ENCODE measurements at regions not wholly inside any gene's neighbourhood (a gene's known extent, or its start where the extent isn't known, plus 50 kb on each side); places are given as distances from the start of the nearest gene placed in this dataset.
"Not testable (repeated sequence)": the region's sequence is repeated elsewhere in the genome, so short reads cannot be mapped to it uniquely, and the experiment has no call there.

DNA sequence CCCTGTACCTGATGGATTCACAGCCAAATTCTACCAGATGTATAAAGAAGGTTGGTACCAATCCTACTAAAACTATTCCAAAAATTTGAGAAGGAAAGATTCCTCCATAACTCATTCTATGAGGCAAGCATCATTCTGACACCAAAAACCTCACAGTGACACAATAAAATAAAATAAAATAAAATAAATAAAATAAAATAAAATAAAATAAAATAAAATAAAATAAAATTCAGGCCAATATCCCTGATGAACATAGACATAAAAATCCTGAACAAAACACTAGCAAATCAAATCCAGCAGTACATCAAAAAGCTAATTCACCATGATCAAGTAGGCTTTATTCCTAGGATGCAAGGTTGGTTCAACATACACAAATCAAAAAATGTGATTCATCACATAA lies 108.1 kb downstream of the PROX1 start:
- intact Hi-C loops (cut with micrococcal nuclease): not testable (repeated sequence)

DNA sequence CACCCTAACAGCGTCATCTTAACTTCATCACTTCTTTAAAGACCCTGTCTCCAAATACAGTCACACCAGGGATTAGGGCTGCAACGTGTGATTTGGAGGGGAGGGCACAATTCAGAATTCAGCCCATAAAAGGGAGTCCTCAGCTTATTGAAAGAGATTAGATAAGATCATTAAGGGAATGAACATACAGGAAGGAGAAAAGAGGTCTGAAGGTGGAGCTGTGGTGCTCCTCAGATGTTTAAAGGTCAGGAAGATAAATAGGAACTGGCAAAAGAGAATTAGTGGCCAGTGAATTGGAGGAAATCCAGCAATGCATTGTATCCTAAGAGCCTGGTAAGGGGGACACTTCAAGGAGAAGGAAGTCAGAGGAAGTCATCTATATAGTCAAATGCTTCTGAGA lies 113.5 kb downstream of the PROX1 start:
- intact Hi-C loops (cut with micrococcal nuclease): no loop called here

DNA sequence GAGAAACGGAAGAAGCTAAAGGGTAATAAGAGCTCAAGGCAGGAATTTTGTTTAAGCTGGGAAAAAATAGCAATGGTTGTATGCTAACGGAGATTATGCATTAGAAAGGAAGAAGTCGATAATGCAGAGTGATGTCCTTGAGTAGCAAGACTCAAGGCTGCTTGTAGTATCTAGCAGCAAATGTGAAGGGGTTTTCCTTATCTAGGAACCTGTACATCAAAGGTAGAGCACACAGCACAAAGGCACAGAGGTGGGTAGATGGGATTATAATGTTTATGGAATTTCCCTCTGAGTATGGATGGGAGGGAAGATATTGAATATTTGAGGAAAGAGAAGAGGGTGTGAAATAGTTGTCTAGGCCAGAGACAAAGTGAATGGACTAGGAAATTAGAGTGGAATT lies 114.1 kb downstream of the PROX1 start:
- intact Hi-C loops (cut with micrococcal nuclease): no loop called here

DNA sequence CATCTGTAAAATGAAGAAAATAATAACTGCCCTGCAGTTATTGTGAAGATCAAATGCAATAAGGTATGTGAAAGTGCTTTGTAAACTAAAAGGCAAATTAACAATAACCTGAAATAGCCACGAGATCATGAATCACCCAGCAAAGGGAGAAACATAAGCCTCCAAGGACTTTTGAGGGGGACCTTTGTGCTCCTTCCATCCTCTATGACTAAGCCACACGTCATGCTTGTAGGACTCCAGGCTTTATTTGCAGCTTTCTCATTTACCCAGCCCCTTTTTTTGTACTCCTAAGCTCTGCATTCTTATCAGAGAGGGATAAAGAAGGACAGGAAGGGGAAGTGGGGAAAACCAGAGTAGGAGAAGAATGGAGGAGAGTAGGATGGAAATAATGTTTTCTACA lies 115.1 kb downstream of the PROX1 start:
- intact Hi-C loops (cut with micrococcal nuclease): no loop called here

DNA sequence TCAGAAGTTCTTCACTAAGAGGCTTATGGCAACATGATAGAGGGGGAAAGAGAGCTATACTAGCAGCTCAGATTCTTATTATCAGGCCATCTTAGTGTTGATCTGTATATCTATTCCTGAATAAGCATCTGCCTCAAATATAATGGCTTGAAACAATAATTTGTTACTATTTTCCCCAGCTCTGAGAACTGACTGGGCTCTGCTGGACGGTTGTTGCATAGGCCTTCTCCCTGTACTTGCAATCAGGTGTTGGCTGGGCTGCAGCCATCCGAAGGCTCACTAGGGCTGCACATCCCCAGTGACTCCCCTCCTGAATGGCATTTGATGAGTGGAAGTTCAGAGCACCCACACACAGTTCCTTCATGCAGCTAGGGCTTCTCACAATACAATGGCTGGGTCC lies 116.0 kb downstream of the PROX1 start:
- intact Hi-C loops (cut with micrococcal nuclease): no loop called here

GRCh38 chr1:214106375-214106774 lies 118.6 kb downstream of the PROX1 start:
- intact Hi-C loops (cut with micrococcal nuclease): no loop called here

DNA sequence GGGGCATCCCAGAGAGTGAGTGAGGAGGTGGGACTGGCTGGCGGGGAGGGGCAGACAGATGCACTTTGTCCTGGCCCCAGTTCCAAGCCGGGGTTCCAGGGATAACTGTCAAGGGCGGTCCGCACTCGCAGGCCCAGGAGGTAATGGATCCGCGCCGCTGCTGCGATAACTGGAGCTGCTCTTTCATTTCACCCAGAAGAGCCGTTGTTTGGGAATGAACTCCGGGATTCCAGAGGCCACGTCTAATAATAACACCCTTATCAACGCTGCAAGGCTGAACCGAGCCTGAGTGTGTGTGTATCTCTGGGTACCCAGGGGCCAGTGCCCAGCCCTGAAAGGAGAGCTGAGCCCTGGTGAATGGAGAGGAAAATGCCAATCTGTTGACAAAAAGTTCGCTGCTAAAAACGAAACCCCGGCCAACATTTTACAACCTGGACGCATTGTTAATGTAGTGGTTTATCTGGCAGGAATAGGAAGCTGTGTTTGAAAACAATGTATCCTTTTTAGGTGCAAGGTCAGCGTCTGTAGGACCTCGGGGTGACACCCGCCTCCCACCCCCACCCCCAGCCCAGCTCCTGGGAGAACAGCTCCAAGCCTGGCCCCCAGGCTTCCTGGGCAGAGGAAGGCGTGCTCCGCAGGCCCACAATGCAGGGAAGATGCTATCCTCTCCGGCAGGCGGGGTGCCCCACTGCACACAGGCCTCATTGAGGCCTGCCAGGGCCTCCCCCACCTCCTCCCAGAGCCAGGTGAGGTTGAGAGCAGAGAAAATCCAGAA lies 119.7 kb downstream of the PROX1 start:
- intact Hi-C loops (cut with micrococcal nuclease): no loop called here

- intact Hi-C loops (cut with micrococcal nuclease): no loop called here
These were observed 120.3 kb downstream of the PROX1 start for GRCh38 chr1:214108097-214108446.

DNA sequence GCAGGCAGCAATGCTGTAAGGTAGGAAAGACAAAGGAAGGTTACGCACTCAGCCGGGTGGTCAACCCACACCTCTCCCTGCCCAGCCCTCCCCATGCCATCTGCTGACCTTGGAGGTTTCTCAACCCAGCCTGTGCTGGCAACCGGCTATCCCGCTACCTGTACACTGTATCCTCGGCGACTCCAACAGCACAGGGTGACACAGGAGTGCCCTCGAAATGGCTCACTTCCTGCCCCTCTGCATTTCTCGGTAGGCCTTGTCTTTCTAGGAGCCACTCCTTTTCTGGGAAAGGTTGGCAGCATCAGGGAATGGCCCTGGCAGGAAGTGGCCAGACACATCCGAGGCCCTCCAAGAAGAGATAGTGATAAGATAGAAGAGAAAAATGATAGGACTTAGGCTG lies 124.0 kb downstream of the PROX1 start:
- intact Hi-C loops (cut with micrococcal nuclease): no loop called here

DNA sequence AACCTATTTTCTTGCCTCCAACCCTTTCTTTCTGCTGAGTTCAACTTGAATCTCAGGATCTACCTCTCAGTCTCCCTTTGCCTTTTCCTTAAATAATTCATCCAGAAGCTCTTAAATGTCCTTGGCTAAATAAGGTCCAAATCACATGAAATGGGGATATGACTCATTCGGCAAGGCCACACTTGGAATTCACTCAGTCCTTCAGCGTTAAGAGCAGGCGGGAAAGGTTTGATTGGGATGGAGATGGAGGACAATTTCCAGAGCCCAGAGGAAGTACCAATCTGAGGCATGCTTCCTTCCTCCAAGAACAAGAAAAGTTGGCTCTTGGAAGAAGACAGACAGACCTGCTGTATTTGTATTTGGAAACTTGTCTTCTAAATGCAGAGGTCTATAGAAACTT lies 128.5 kb downstream of the PROX1 start:
- intact Hi-C loops (cut with micrococcal nuclease): no loop called here

DNA sequence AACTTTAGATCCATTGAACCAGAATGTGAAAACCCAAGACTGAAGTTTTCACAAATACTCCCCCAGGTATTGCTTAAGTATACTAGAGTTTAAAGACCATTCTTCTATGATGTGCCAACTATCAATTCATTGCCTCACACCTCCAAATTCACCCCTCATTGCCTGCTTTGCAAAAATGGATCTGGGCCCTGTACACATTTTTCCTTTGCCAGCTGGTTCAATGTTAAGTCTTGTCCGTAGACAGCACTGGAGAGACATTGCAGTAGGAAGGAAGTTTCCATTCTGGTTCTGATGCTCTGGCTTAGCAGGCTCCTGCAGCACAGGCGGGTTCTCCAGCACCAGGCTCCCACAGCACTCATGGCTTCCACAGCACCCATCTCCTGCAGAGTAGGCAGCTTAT lies 130.0 kb downstream of the PROX1 start:
- intact Hi-C loops (cut with micrococcal nuclease): no loop called here

GRCh38 chr1:214120191-214120590 lies 132.4 kb downstream of the PROX1 start:
- intact Hi-C loops (cut with micrococcal nuclease): loop anchor here (5.0 kb wide), 1 partner anchor 998 kb away; no protein-coding TSS in a partner anchor

- intact Hi-C loops (cut with micrococcal nuclease): loop anchor here (5.0 kb wide), 1 partner anchor 999 kb away; no protein-coding TSS in a partner anchor
These were observed 133.2 kb downstream of the PROX1 start for GRCh38 chr1:214120951-214121350.

GRCh38 chr1:214122110-214122509 lies 134.3 kb downstream of the PROX1 start:
- intact Hi-C loops (cut with micrococcal nuclease): loop anchor here (5.0 kb wide), 1 partner anchor 1000 kb away; no protein-coding TSS in a partner anchor

DNA sequence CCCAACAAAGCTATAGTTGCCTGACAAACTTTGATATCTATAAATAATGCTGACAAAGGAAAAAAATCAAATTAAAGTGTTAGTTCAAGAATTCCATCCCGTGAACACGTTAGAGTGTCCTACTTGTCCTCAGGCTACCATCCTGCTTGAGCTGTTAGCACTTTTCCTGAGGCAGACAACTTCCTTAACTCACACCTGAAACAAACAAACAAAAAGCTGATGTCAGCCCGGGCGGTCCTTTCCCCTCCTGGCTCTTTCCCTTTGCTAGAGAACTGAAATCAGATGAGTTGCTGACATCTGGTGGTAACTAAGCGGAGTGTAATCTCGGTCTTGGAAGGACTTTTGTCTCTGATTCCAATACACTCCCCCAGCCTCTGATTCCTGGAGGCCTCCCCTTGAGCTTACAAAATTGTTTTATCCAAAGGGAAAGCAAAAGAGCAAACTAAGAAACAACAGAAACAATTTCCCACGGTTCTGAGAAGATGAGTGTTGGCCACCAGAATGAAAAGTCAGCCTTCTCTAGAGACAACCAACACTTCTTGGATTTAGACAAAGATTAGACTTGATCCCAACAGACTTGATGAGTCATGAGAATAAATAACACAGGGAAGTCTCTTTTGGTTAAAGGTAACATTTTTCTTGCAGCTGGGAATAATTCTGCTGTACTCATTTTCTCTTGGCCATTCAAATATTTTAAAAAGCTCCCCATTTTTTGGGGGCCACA lies 135.4 kb downstream of the PROX1 start:
- intact Hi-C loops (cut with micrococcal nuclease): loop anchor here (1.0 to 5.0 kb wide), 2 partner anchors 749 to 1001 kb away; no protein-coding TSS in a partner anchor

DNA sequence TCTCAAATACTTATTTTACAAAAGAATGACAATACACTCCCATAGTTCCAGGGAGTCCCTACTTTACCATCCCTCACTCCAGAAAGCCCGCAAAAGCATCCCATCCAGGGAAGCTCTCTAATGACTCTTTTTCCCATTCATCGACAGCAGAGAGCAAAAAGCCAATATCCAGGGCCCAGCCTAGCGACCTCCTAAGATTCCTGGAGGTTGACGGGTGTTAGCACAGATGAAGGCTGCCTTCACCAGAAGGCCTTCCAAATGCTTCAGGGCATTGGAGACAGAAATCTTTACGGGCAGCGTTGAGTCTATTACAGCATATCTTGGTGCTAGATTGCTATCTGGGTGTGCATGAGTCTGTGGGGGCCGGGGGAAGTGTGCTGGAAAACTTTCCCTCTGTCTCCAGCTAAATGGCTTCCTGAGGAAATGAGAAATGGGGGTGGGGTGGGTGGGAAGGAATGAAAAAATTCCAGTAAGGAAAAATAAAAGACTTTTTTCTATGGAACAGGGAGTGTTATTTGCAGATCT lies 136.6 kb downstream of the PROX1 start:
- intact Hi-C loops (cut with micrococcal nuclease): loop anchor here (5.0 kb wide), 1 partner anchor 1002 kb away; no protein-coding TSS in a partner anchor

DNA sequence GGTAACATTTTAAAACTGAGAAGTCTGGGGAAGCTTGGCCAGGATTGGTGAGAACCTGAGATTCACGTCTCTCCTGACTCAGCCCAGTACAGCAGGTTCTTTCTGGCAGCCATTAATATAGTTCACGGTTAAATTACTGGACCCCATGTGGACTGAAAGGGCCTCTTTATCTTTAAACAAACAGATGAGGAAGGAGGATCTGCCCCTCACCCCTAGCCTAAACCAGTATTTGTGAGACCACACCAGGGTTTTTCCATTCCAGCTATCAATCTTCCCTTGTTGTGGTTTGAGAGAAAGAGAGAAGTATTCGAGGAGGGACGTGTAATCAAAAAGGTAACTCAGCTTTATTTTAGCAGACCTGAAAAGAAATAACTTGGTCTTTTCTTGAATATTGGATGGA lies 137.1 kb downstream of the PROX1 start:
- intact Hi-C loops (cut with micrococcal nuclease): loop anchor here (5.0 kb wide), 1 partner anchor 1003 kb away; no protein-coding TSS in a partner anchor

GRCh38 chr1:214125819-214126218 lies 138.0 kb downstream of the PROX1 start:
- intact Hi-C loops (cut with micrococcal nuclease): no loop called here

DNA sequence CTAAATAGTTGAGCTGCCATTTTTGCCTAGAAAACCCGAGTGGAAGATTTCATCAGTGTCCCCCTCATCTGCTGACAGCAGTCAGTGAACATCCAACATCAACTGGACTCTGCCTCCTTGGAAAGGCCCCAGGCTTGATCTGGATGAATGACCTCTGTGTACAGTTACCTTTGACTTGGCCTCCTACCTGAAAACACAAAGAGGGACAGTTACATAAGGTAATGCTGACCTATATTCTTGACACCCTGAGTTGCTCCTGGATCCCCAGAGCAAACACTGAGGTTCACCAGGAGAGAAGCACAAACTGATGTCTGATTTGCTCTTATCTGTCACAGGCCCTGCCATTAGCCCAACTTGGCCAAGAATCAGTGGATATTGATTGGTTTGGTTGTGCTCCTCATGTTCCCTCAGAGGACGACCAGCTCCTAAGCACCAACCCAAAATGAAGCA lies 138.9 kb downstream of the PROX1 start:
- intact Hi-C loops (cut with micrococcal nuclease): no loop called here

DNA sequence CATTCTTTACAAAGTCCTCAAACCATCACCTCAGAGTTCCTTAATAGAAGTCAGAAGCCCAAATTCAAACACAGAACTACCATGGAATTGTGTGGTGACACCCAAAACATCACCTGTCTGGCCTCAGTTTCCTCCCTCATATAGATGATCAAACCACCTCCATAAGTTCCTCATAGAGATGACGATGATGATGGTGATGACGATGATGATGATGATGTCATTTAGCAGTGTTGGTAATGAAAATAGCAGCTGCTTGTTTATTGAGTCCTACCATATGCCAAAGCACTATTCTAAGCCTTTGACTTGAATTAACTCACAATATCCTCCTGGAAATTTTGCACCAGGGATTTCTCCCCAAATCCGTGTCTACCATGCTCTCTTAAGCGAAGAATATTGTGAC lies 139.9 kb downstream of the PROX1 start:
- intact Hi-C loops (cut with micrococcal nuclease): no loop called here

GRCh38 chr1:214135886-214136285 lies 145.1 kb upstream of the SMYD2 start:
- intact Hi-C loops (cut with micrococcal nuclease): no loop called here

DNA sequence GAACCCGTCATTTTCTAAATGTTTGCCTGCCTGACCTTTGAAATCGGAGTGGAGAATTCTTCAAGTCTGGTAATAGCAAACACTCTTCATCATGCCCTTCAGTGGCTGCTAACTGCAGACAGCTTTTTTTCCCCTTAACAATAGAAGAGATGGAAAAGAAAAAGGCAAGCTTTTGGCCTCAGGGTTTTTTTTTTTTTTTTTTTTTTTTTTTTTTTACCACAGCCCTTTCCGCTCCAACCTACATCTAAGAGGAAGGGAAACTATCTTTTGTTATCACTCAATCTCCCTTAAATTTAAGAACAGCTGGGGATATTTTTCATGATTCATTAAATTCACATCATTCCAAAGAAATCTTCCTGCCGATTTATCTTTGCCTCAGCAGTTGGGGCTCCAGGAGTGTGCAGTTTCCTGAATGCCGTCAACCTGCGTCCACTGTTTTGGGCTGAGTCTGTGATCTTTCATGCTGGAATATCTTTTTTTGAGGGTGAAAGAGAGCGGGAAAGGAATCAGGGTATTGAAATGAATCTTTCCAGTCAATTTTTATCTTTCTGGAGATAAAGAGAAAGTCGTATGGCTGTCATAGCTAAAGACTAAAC lies 144.5 kb upstream of the SMYD2 start:
- intact Hi-C loops (cut with micrococcal nuclease): no loop called here
